ENCODE measurements at regions not wholly inside any gene's neighbourhood (a gene's known extent, or its start where the extent isn't known, plus 50 kb on each side); places are given as distances from the start of the nearest gene placed in this dataset.
"Not testable (repeated sequence)": the region's sequence is repeated elsewhere in the genome, so short reads cannot be mapped to it uniquely, and the experiment has no call there.

DNA sequence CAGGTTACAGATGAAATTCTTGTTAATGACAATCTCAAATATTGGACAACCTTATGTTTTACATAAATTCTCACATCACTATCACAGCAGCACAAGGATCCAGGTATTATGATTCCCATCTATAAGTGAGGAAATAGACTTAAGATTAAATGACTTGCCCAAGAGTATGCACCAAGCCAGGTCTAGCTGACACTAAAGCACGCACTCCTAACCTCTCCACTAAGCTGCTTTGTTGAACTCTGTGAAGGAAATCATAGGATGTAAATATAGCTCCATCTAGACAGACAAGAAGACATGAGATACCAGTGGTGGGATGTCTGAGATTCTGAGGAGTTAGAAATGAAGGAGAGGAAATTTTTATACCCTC is 87.9 kb downstream of the PHLDA1 start:
- no peak for DNase-seq (ENCODE audit: low read depth in 2 of 2)

- DNase-seq (ENCODE audit: low read depth in 2 of 2): not testable (repeated sequence)
Observed at GRCh38 chr12:75941661-75942060, 89.9 kb downstream of the PHLDA1 start.

GRCh38 chr12:75939016-75939642 is 92.4 kb downstream of the PHLDA1 start:
- DNase-seq (ENCODE audit: low read depth in 2 of 2): no peak

GRCh38 chr12:75938189-75938588 is 93.4 kb downstream of the PHLDA1 start:
- DNase-seq (ENCODE audit: low read depth in 2 of 2): no peak

- DNase-seq (ENCODE audit: low read depth in 2 of 2): no peak
Observed at GRCh38 chr12:75937486-75937885, 94.1 kb downstream of the PHLDA1 start.

GRCh38 chr12:75936515-75937440 is 94.8 kb downstream of the PHLDA1 start:
- DNase-seq (ENCODE audit: low read depth in 2 of 2): no peak

DNA sequence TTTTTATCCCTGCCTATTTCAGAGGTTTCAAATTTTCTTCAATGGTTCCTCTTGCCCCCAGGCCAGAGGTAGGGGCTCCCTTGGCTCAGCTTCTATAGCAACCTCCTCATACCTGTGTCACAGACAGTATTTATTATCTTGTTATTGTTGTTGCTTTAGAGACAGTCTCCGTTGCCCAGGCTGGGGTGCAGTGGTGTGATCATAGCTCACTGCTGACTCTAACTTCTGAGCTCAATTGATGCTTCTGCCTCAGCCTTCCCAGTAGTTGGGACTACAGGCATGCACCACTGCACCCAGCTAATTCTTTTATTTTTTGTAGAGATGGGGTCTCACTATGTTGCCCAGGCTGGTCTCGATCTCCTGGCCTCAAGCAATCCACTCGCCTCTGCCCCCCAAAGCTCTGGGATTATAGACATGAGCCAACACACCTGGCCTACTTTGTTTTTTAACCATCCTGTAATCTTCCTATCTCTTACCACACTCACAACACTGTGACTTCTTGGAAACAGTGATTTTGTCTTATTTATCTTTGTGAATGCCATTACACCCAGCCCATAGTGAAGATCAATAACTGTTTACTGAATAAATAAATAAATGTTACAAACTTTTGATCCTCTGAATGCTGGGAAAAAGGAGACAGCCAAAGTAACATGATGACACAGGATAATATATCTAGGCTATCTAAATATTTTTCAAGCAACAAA is 95.9 kb downstream of the PHLDA1 start:
- DNase-seq (ENCODE audit: low read depth in 2 of 2): no peak

DNA sequence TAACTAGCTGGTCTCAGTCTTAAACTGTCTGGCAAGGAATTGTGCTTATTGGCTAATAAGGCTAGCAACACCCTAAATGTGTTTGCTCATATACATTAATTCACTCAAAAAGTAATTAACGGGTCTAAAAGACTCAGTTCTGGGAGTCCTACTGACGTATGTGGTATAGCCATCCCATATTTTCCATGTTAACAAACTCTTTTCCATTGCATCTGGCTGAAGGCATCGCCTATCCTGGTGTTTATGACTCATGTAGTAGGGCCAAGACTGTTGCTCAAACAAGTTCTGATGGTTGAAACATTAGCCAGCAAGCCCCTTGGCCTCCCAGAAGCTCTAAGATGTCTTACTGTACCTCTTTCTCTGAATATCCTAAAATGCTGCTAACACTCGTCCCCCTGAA is 98.5 kb downstream of the PHLDA1 start:
- DNase-seq (ENCODE audit: low read depth in 2 of 2): peak; percentile 55 to 62

- no peak for DNase-seq (ENCODE audit: low read depth in 2 of 2)
Observed at GRCh38 chr12:75932241-75932640, 99.3 kb downstream of the PHLDA1 start.

GRCh38 chr12:75923964-75924666 is 107.5 kb downstream of the PHLDA1 start:
- no peak for DNase-seq (ENCODE audit: low read depth in 2 of 2)

- no peak for DNase-seq (ENCODE audit: low read depth in 2 of 2)
Observed at GRCh38 chr12:75922944-75923642, 108.5 kb downstream of the PHLDA1 start.

DNA sequence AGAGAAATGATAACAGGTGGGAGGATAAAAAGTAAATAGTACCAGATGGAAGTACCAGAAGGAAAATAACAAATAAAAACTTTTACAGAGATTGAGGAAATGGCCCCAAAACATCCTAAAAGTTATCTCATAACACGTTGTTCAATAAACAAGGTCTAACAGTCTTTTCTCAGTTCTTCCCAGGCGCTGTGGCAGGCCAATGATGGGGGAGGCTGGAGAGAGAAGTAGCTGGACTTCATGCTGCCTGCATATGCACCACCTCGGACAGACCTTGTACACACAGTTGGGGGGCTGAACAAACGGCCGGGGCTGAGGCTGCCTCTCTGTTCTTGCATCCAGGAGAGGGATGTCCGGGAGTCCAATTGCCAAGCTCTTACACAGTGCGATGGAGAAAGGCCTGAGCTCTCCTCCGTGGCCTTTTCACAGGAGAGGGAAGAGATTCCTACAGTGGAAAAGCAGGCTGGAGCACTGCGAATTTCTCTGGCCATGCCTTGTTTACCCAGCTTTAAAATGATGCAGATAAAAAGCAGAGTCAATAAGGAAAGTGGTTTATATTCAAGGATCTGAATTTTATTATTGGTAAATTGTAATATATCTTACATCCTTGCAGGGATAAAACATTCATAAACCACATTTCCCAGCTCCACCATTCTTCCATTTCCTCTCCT is 109.8 kb downstream of the PHLDA1 start:
- no peak for DNase-seq (ENCODE audit: low read depth in 2 of 2)

GRCh38 chr12:75917715-75918114 is 113.9 kb downstream of the PHLDA1 start:
- no peak for DNase-seq (ENCODE audit: low read depth in 2 of 2)

DNA sequence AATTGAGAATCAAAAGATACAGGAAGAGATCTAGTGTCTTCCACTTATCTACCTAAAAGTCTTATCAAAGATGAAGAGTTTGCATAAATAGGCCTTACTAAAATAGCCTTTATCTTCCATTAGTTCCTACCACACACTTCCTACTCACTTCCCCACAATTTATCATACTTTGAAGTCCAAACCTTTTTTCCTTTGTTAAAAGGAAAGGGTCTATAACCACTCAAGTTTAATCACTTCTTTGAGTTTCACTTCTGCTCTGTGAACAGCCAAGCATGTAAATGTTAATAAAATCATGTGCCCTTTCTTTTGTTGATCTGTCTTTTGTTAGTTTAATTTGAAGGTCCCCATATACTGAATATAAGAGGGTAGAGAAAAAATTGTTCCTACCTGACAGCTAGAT is 114.5 kb downstream of the PHLDA1 start:
- no peak for DNase-seq (ENCODE audit: low read depth in 2 of 2)

GRCh38 chr12:75913502-75914351 is 117.8 kb downstream of the PHLDA1 start:
- no peak for DNase-seq (ENCODE audit: low read depth in 2 of 2)

GRCh38 chr12:75909714-75910656 is 121.6 kb downstream of the PHLDA1 start:
- no peak for DNase-seq (ENCODE audit: low read depth in 2 of 2)

- DNase-seq (ENCODE audit: low read depth in 2 of 2): peak; percentile 67 to 74
Observed at GRCh38 chr12:75908961-75909605, 122.5 kb downstream of the PHLDA1 start.

DNA sequence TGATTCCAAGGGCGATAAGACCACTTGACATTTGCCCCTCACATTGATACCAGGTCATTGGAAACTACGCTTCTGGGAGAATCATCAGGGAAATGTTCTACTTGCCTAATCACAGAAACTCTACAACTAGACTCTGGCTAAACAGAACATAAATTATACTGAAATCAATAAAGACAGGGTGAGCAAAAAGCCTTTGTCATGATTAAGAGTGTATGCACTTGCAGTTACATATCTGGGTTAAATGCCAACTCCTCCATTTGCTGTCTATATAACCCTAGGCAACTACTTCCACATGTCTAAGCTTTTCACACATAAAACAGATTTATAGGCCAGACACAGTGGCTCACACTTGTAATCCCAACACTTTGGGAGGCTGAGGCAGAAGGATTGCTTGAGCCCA is 125.7 kb downstream of the PHLDA1 start:
- no peak for DNase-seq (ENCODE audit: low read depth in 2 of 2)

All from fibroblast of skin of left biceps (primary cell).